Panc1 (cell line): ENCODE measurements at regions not wholly inside any gene's neighbourhood (a gene's known extent, or its start where the extent isn't known, plus 50 kb on each side); places are given as distances from the start of the nearest gene placed in this dataset.

ENCODE experiments used
- ATAC-seq: fragments of 200-7000 bp; cut with Tn5 transposase; 2 replicates; pipeline ENCODE4 v1.9.1; 2020; ENCODE audit warnings: mild to moderate bottlenecking, moderate library complexity
- BruUV-seq: library from RNA; stranded (reverse); fragments of 400-500 nt; replicated peaks from 2 replicates; lab custom pipeline; 2021; lab: Mats Ljungman, UMichigan
- CTCF ChIA-PET: fragments of 300-600 bp; sonication (Branson Sonifier 250); formaldehyde crosslinking; loops from one replicate; lab custom pipeline; 2022; ENCODE audit warnings: antibody characterized with exemption; lab: Charles Lee
- POLR2A ChIA-PET: fragments of 300-600 bp; sonication (Branson Sonifier 250); formaldehyde crosslinking; loops from one replicate; lab custom pipeline; 2022; ENCODE audit warnings: antibody characterized with exemption; lab: Charles Lee
- DNase-seq: peaks from one replicate; pipeline ENCODE4 v3.0.0-alpha.2; 2010; ENCODE audit warnings: low read depth, low spot score
- H3K27ac ChIP-seq: 2 replicates; pipeline ENCODE4 v1.5.1; 2011; ENCODE audit warnings: mild to moderate bottlenecking, low read length, inconsistent platforms
- H3K27me3 ChIP-seq: fragments of 200-500 bp; sonication (Bioruptor generic); 2 replicates; pipeline ENCODE4 v1.6.0; 2014; ENCODE audit warnings: low read length, inconsistent platforms; ENCODE audit not compliant: control insufficient read depth, insufficient read depth
- H3K36me3 ChIP-seq: fragments of 200-500 bp; sonication (Bioruptor generic); 2 replicates; pipeline ENCODE4 v1.5.1; 2014; ENCODE audit warnings: inconsistent platforms, mild to moderate bottlenecking, low read length, moderate library complexity; ENCODE audit not compliant: control insufficient read depth, insufficient read depth
- H3K4me1 ChIP-seq: 2 replicates; pipeline ENCODE4 v1.5.1; 2011; ENCODE audit warnings: inconsistent platforms, mild to moderate bottlenecking, low read length, moderate library complexity; ENCODE audit not compliant: control insufficient read depth, insufficient read depth
- H3K4me3 ChIP-seq, 2 experiments: 2 replicates each; pipeline ENCODE4 v1.5.1; 2011 to 2012; ENCODE audit warnings: low read depth in 2 of 2, low read length in 2 of 2, mild to moderate bottlenecking in 2 of 2, inconsistent platforms in 1 of 2, moderate library complexity in 1 of 2
- H3K9me3 ChIP-seq: fragments of 200-500 bp; sonication (Bioruptor generic); 2 replicates; pipeline ENCODE4 v1.5.1; 2014; ENCODE audit warnings: low read depth, mild to moderate bottlenecking, inconsistent platforms, low read length, moderate library complexity; ENCODE audit not compliant: control insufficient read depth, insufficient read depth
- POLR2AphosphoS5 ChIP-seq: IDR thresholded peaks from 2 replicates; pipeline ENCODE4 v1.6.1; 2012; ENCODE audit warnings: mild to moderate bottlenecking, low read depth, low read length, moderate library complexity
- SIN3A ChIP-seq: IDR thresholded peaks from 2 replicates; pipeline ENCODE4 v1.6.1; 2012; ENCODE audit warnings: low read depth, mild to moderate bottlenecking, low read length, moderate library complexity, borderline replicate concordance; ENCODE audit not compliant: insufficient read depth
- TCF7L2 ChIP-seq: IDR thresholded peaks from 2 replicates; pipeline ENCODE4 v1.6.1; 2011; ENCODE audit warnings: mild to moderate bottlenecking, low read depth, low read length, inconsistent platforms
- in situ Hi-C: cut with HindIII; loops from 2 replicates; pipeline ENCODE4 v1.10.0; 2016; ENCODE audit warnings: low sequenced_read_pairs, low pct_unique_long_range_greater_than_20kb
- intact Hi-C: fragments of 100-400 bp; cut with micrococcal nuclease; formaldehyde crosslinking; loops from one replicate; pipeline ENCODE4 v1.10.0; 2022; ENCODE audit not compliant: unreplicated experiment
- TF ChIP-seq, protein P1 (sequence below): fragments of 450-650 bp; IDR thresholded peaks from 2 replicates; pipeline ENCODE4 v1.5.1; 2017; ENCODE audit warnings: mild to moderate bottlenecking
- TF ChIP-seq, protein P2 (sequence below), 2 experiments: IDR thresholded peaks; 2 replicates each; pipeline ENCODE4 v1.6.1; 2011 to 2012; ENCODE audit warnings: low read depth in 2 of 2, control low read depth in 1 of 2, low read length in 1 of 2, mild to moderate bottlenecking in 1 of 2, moderate library complexity in 1 of 2; ENCODE audit not compliant: insufficient read depth in 1 of 2

DNA sequence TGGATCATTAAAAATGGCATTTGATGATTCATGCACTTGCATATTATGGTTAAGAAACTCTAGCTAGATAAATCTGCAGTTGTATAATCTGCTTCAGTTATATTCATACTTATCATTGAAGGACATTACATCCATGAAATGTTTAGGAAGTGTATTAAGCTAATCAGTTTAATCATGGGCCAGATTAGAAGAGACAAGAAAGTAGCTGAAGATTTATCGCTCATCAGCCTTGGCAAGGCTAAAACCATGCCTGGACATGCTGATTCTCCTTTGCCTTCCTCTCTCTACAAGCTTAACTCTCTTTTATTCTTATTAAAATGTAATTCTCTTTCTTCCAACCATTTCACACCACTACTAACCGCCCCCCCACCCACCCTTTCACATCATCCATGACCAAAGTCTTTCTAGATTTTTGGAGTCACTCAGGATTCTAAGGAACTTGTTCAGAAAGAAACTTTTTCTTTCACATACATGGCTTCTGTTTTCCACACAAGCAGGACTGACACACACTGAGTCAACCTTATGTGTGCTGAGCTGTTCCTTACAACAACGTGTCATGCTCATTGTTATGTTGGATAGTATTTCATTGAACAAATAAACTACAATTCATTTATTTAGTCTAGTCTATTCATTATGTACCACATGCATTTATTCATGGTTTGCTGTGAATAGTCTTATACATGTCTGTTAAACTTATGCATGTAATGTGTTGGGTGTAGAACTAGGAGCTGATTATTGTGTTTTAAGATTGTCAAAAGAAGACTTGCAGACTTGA is 227.3 kb upstream of the SP8 start:
- CTCF ChIA-PET = no interaction called here
- ATAC-seq (no peak), DNase-seq (no peak)
- Histone ChIP-seq H3K27me3 (no peaks in the 10 kb centered on the region), H3K4me3 (no peak overlapping the region), H3K9me3 (0 out of 2 replicates have a peak, but pooled peaks cover 2% of the 10 kb centered on the region), H3K36me3 (no peaks in the 10 kb centered on the region), H3K27ac (no peak overlapping the region), H3K4me1 (no peaks in the 10 kb centered on the region)
- intact Hi-C loops (no loop called here), in situ Hi-C loops (no loop called here)
- POLR2A ChIA-PET = no interaction called here
- no TSS peak for BruUV-seq
- TF ChIP-seq, protein P1, sequence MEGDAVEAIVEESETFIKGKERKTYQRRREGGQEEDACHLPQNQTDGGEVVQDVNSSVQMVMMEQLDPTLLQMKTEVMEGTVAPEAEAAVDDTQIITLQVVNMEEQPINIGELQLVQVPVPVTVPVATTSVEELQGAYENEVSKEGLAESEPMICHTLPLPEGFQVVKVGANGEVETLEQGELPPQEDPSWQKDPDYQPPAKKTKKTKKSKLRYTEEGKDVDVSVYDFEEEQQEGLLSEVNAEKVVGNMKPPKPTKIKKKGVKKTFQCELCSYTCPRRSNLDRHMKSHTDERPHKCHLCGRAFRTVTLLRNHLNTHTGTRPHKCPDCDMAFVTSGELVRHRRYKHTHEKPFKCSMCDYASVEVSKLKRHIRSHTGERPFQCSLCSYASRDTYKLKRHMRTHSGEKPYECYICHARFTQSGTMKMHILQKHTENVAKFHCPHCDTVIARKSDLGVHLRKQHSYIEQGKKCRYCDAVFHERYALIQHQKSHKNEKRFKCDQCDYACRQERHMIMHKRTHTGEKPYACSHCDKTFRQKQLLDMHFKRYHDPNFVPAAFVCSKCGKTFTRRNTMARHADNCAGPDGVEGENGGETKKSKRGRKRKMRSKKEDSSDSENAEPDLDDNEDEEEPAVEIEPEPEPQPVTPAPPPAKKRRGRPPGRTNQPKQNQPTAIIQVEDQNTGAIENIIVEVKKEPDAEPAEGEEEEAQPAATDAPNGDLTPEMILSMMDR = no peak
- TF ChIP-seq SIN3A (no peak), POLR2AphosphoS5 (no peak), TCF7L2 (no peak)
- TF ChIP-seq, protein P2, sequence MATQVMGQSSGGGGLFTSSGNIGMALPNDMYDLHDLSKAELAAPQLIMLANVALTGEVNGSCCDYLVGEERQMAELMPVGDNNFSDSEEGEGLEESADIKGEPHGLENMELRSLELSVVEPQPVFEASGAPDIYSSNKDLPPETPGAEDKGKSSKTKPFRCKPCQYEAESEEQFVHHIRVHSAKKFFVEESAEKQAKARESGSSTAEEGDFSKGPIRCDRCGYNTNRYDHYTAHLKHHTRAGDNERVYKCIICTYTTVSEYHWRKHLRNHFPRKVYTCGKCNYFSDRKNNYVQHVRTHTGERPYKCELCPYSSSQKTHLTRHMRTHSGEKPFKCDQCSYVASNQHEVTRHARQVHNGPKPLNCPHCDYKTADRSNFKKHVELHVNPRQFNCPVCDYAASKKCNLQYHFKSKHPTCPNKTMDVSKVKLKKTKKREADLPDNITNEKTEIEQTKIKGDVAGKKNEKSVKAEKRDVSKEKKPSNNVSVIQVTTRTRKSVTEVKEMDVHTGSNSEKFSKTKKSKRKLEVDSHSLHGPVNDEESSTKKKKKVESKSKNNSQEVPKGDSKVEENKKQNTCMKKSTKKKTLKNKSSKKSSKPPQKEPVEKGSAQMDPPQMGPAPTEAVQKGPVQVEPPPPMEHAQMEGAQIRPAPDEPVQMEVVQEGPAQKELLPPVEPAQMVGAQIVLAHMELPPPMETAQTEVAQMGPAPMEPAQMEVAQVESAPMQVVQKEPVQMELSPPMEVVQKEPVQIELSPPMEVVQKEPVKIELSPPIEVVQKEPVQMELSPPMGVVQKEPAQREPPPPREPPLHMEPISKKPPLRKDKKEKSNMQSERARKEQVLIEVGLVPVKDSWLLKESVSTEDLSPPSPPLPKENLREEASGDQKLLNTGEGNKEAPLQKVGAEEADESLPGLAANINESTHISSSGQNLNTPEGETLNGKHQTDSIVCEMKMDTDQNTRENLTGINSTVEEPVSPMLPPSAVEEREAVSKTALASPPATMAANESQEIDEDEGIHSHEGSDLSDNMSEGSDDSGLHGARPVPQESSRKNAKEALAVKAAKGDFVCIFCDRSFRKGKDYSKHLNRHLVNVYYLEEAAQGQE (IDR thresholded peaks at IDR 0.05; ENCODE audit: insufficient read depth in 1 of 2, low read depth in 2 of 2, low read length in 1 of 2) = no peak

DNA sequence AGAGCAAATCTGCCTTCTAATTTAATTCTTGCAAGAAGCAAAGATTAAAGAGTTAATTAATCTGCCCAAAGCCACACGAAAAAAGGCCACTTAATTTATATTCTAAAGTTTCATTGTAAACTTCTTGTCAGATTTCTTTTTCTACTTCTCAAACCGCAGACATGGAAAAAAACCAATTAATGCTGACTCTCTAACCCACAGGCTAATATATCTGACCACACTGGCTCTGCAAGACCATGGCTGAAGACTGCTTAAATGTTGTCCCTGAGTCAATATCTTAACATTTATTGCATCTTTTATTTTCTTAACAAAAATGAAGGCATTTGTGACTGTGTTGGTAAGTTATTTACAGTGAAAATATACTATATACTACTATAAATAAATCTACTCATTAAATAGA is 234.0 kb upstream of the SP8 start:
- Histone ChIP-seq H3K36me3 (no peaks in the 10 kb centered on the region), H3K4me3 (no peak overlapping the region), H3K4me1 (no peaks in the 10 kb centered on the region), H3K27me3 (no peaks in the 10 kb centered on the region), H3K27ac (no peak overlapping the region), H3K9me3 (0 out of 2 replicates have a peak, but pooled peaks cover 3% of the 10 kb centered on the region)
- ChIA-PET CTCF (no interaction called here), POLR2A (no interaction called here)
- TF ChIP-seq, protein P2 (IDR thresholded peaks at IDR 0.05; ENCODE audit: insufficient read depth in 1 of 2, low read depth in 2 of 2, low read length in 1 of 2) = no peak
- TF ChIP-seq POLR2AphosphoS5 = no peak
- TF ChIP-seq TCF7L2 = no peak
- TF ChIP-seq SIN3A = no peak
- TF ChIP-seq, protein P1 = no peak
- intact Hi-C loops (no loop called here), in situ Hi-C loops (no loop called here)
- BruUV-seq = no TSS peak
- DNase-seq = no peak
- ATAC-seq = no peak
